ENCODE measurements at regions not wholly inside any gene's neighbourhood (a gene's known extent, or its start where the extent isn't known, plus 50 kb on each side); places are given as distances from the start of the nearest gene placed in this dataset.

GRCh38 chr18:55166260-55166598 is 207.0 kb upstream of the CCDC68 start:
- no peak for ATAC-seq
- intact Hi-C loops (cut with DNase I, micrococcal nuclease): no loop called here
- no peak for DNase-seq

DNA sequence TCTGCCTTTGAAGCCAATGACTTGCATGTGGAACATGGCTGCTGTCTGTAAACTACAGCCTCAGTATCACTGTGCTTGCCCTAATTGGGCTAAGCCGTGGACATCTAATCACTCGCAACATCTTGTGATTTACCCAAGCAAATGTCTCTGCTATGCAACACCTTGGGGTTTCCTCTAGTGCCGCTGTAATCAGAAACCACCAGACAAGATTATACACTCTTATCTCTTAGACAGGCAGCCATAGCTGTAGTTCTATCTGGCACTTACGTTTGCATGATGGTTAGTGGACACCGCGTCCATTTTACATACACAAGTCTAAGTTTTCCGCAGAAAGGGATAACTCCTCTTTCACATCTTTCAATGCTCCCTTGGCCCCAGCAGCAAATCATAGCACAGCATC is 204.3 kb upstream of the CCDC68 start:
- DNase-seq (no peak), ATAC-seq (no peak)

DNA sequence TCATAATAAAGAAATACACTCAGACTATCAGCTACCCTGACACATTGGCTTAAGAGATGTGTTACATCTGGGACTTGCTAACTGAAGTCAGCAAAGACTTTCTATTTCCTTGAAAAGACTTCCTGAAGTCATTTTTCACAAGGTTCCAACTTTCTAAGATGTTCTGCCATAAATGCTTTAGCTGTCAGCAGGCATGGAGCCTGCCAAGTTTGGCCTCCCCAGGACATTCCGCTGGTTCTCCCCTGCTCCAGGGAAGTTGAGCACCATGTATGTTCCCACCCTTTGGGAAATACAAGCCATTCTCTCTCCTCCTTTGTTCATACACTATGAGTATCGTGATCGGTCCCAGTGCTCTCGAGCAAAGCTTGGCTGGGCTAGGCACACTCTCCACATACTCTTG is 202.7 kb upstream of the CCDC68 start:
- no peak for ATAC-seq
- intact Hi-C loops (cut with DNase I, micrococcal nuclease): no loop called here
- DNase-seq: no peak

More for the DNA sequence above, 204.3 kb upstream of the CCDC68 start:
- intact Hi-C loops (cut with DNase I, micrococcal nuclease): no loop called here

- no peak for DNase-seq
- ATAC-seq: no peak
- intact Hi-C loops (cut with DNase I, micrococcal nuclease): no loop called here
Observed at GRCh38 chr18:55159027-55159426, 199.8 kb upstream of the CCDC68 start.

GRCh38 chr18:55158570-55158969 is 199.3 kb upstream of the CCDC68 start:
- ATAC-seq: no peak
- no peak for DNase-seq
- intact Hi-C loops (cut with DNase I, micrococcal nuclease): no loop called here

- intact Hi-C loops (cut with DNase I, micrococcal nuclease): no loop called here
- no peak for ATAC-seq
- DNase-seq: no peak
Observed at GRCh38 chr18:55153346-55153745, 194.1 kb upstream of the CCDC68 start.

- intact Hi-C loops (cut with DNase I, micrococcal nuclease): no loop called here
- DNase-seq (no peak), ATAC-seq (no peak)
Observed at GRCh38 chr18:55152801-55153200, 193.5 kb upstream of the CCDC68 start.

- ATAC-seq (no peak), DNase-seq (no peak)
- intact Hi-C loops (cut with DNase I, micrococcal nuclease): no loop called here
Observed at GRCh38 chr18:55149994-55150393, 190.7 kb upstream of the CCDC68 start.

- intact Hi-C loops (cut with DNase I, micrococcal nuclease): no loop called here
- no peak for DNase-seq
- ATAC-seq: no peak
Observed at GRCh38 chr18:55147791-55148190, 188.5 kb upstream of the CCDC68 start.

GRCh38 chr18:55144193-55144930 is 185.1 kb upstream of the CCDC68 start:
- DNase-seq (no peak), ATAC-seq (no peak)
- intact Hi-C loops (cut with DNase I, micrococcal nuclease): no loop called here

DNA sequence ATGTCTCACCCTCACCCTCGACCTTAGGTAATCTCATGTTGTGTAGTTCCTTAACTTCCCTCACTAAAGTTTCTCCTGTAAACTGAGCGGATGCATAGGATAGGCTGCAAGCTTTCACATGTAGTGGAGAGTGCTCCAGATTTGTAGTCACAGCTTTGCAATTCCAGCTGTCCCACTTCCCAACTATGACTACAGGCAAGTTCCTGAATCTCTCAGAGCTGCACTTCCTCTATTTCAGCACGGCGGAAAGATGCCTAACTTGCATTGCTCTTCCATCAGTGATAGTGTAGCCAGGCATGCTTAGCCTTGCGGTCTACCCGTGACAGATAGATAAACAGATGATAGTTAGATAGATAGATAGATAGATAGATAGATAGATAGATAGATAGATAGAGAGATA is 183.1 kb upstream of the CCDC68 start:
- no peak for ATAC-seq
- intact Hi-C loops (cut with DNase I, micrococcal nuclease): no loop called here
- DNase-seq: no peak

DNA sequence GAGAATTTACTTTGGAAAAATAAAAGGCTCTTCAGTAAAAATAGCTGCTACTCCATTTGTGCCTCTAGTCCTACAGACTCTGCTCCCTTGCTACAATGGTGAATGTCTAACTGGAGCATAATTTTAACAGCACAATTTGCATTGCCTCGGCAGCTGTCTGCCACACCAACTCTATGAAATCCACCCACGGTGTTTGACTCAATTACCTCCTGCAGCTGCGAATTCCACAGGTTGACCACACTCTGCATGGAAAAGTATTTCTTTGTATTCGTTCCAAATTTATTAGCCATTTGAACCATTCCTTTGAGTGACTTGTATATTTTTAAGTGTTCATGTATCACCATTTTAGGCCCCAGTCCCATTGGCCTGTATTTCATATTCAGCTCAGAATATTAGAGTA is 182.1 kb upstream of the CCDC68 start:
- intact Hi-C loops (cut with DNase I, micrococcal nuclease): no loop called here
- no peak for DNase-seq

GRCh38 chr18:55139836-55140235 is 180.6 kb upstream of the CCDC68 start:
- DNase-seq (no peak), ATAC-seq (no peak)
- intact Hi-C loops (cut with DNase I, micrococcal nuclease): no loop called here

More for the DNA sequence above, 182.1 kb upstream of the CCDC68 start:
- no peak for ATAC-seq

DNA sequence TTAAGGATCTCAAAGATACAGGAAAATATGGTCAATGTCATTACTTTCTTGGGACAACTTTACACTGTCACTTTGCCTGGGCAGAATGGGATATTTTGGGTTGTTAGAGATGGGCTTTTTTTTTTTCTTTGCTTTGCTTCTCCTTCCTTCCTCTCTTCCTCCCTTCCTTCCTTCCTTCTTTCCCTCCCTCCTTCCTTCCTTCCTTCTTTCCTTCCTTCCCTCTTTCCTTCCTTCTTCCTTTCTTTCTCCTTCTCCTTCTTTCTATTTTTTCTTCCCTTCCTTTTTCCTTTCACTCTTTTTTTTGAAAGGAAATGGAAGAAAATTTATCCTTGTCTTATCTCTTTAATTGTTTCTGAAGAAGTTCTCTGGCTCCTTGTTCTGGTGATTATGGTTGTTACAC is 180.0 kb upstream of the CCDC68 start:
- no peak for ATAC-seq
- intact Hi-C loops (cut with DNase I, micrococcal nuclease): no loop called here

GRCh38 chr18:55138401-55138800 is 179.1 kb upstream of the CCDC68 start:
- DNase-seq (no peak), ATAC-seq (no peak)
- intact Hi-C loops (cut with DNase I, micrococcal nuclease): no loop called here

More for the DNA sequence above, 180.0 kb upstream of the CCDC68 start:
- DNase-seq: no peak

- intact Hi-C loops (cut with DNase I, micrococcal nuclease): no loop called here
- DNase-seq: no peak
- ATAC-seq: no peak
Observed at GRCh38 chr18:55137602-55138001, 178.3 kb upstream of the CCDC68 start.

GRCh38 chr18:55136864-55137263 is 177.6 kb upstream of the CCDC68 start:
- DNase-seq (no peak), ATAC-seq (no peak)
- intact Hi-C loops (cut with DNase I, micrococcal nuclease): no loop called here

DNA sequence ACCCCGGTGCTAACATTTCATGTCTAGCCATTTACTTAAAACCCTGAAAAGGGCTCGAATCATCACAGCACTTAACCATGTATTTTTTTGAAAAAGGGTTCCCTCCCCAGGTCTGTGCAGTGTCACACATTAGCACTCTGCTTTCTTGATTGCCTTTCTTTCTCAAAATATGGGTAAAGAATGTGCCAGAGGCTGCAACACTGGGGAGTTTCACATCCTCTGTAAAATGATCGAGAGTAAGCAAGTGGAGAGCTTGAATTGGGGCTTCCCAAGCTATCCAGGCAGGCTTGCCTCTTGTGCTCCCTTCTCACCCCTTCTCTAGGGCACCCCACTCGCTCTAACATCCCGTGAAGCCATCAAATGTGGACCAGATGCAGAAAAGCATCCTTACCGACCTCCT is 177.0 kb upstream of the CCDC68 start:
- ATAC-seq (no peak), DNase-seq (no peak)
- intact Hi-C loops (cut with DNase I, micrococcal nuclease): no loop called here

GRCh38 chr18:55133378-55133777 is 174.1 kb upstream of the CCDC68 start:
- ATAC-seq: no peak
- intact Hi-C loops (cut with DNase I, micrococcal nuclease): no loop called here

GRCh38 chr18:55128437-55128836 is 169.2 kb upstream of the CCDC68 start:
- ATAC-seq (no peak), DNase-seq (no peak)
- intact Hi-C loops (cut with DNase I, micrococcal nuclease): no loop called here

More at GRCh38 chr18:55133378-55133777, 174.1 kb upstream of the CCDC68 start:
- DNase-seq: no peak

- no peak for DNase-seq
- ATAC-seq: no peak
- intact Hi-C loops (cut with DNase I, micrococcal nuclease): no loop called here
Observed at GRCh38 chr18:55124078-55124763, 165.0 kb upstream of the CCDC68 start.
